HepG2 (cell line): ENCODE measurements at regions not wholly inside any gene's neighbourhood (a gene's known extent, or its start where the extent isn't known, plus 50 kb on each side); places are given as distances from the start of the nearest gene placed in this dataset.

Experiments used
- STAG1 ChIP-seq: sonication (generic); formaldehyde crosslinking; IDR thresholded peaks from 2 replicates; pipeline ENCODE4 v1.4.0; 2020; ENCODE audit warnings: missing genetic modification reagents
- TRAFD1 ChIP-seq: sonication (generic); formaldehyde crosslinking; IDR thresholded peaks from 2 replicates; pipeline ENCODE4 v1.5.1; 2020; ENCODE audit warnings: missing genetic modification reagents, mild to moderate bottlenecking, borderline replicate concordance
- ZNF230 ChIP-seq: sonication (generic); formaldehyde crosslinking; IDR thresholded peaks from 2 replicates; pipeline ENCODE4 v1.4.0; 2020; ENCODE audit warnings: mild to moderate bottlenecking, missing genetic modification reagents

DNA sequence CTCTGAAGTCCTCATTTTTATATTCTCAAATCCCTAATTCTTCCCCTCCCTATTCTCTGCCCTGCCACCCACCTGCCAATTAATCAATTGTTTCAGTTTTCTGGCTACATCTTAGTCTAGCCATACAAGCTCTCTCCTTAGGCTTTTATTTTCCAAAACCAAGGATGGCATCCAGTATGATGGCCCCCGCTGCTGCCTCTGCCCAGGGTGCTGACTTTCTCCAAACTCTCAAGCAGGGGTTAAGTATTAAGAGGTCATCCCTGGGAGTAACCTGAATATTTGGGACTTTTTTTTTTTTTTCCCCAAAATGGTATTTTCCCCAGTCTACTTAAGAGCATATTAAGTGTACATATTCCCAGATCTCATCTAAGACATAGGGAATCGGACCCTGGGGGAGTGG is 183.8 kb downstream of the DHX35 start:
- TF ChIP-seq STAG1 (CRISPR knock-in tag) (no peak), ZNF230 (CRISPR knock-in tag) (no peak), TRAFD1 (no peak)
